Activated CD4-positive, alpha-beta T cell treated with anti-CD3 and anti-CD28 coated beads for 24 hours (primary cell): ENCODE measurements at regions not wholly inside any gene's neighbourhood (a gene's known extent, or its start where the extent isn't known, plus 50 kb on each side); places are given as distances from the start of the nearest gene placed in this dataset.

Experiments
- DNase-seq, 2 donors: peaks; one replicate each; pipeline ENCODE4 v3.0.0-alpha.2; 2020; ENCODE audit warnings: low read depth in 2 of 2

- DNase-seq, result no peak
These were observed 472.7 kb upstream of the HS6ST1 start for GRCh38 chr2:128791120-128791984.

- DNase-seq, result no peak
These were observed 473.3 kb upstream of the HS6ST1 start for GRCh38 chr2:128791985-128792320.

- no peak for DNase-seq
These were observed 473.9 kb upstream of the HS6ST1 start for GRCh38 chr2:128792476-128793054.

GRCh38 chr2:128793404-128793803 lies 474.7 kb upstream of the HS6ST1 start:
- no peak for DNase-seq

GRCh38 chr2:128794285-128794684 lies 475.6 kb upstream of the HS6ST1 start:
- no peak for DNase-seq

- DNase-seq, result no peak
These were observed 477.7 kb upstream of the HS6ST1 start for GRCh38 chr2:128796321-128796720.

GRCh38 chr2:128797092-128797491 lies 478.4 kb upstream of the HS6ST1 start:
- no peak for DNase-seq

GRCh38 chr2:128797533-128797932 lies 478.9 kb upstream of the HS6ST1 start:
- no peak for DNase-seq

- DNase-seq, result no peak
These were observed 479.3 kb upstream of the HS6ST1 start for GRCh38 chr2:128797937-128798336.

GRCh38 chr2:128798502-128799283 lies 480.0 kb upstream of the HS6ST1 start:
- DNase-seq, result no peak

GRCh38 chr2:128799284-128799552 lies 480.6 kb upstream of the HS6ST1 start:
- no peak for DNase-seq

GRCh38 chr2:128799730-128800129 lies 481.1 kb upstream of the HS6ST1 start:
- no peak for DNase-seq

GRCh38 chr2:128801576-128801975 lies 482.9 kb upstream of the HS6ST1 start:
- no peak for DNase-seq

GRCh38 chr2:128803222-128803621 lies 484.6 kb upstream of the HS6ST1 start:
- DNase-seq, result no peak

- DNase-seq, result no peak
These were observed 486.6 kb upstream of the HS6ST1 start for GRCh38 chr2:128805237-128805636.

GRCh38 chr2:128805918-128806317 lies 487.2 kb upstream of the HS6ST1 start:
- DNase-seq, result no peak

GRCh38 chr2:128807317-128807716 lies 488.6 kb upstream of the HS6ST1 start:
- DNase-seq, result no peak

- no peak for DNase-seq
These were observed 490.0 kb upstream of the HS6ST1 start for GRCh38 chr2:128808462-128809258.

- DNase-seq, result no peak
These were observed 490.6 kb upstream of the HS6ST1 start for GRCh38 chr2:128809259-128809636.

- no peak for DNase-seq
These were observed 491.2 kb upstream of the HS6ST1 start for GRCh38 chr2:128809880-128810279.

- no peak for DNase-seq
These were observed 493.7 kb upstream of the HS6ST1 start for GRCh38 chr2:128812183-128812940.
